Esophagus squamous epithelium (tissue), 4 donors: ENCODE measurements at regions not wholly inside any gene's neighbourhood (a gene's known extent, or its start where the extent isn't known, plus 50 kb on each side); places are given as distances from the start of the nearest gene placed in this dataset.

Source experiments
- CTCF ChIP-seq, 6 experiments: fragments of 450-650 bp in 4 of 6; fragments of 200-600 bp in 2 of 6; sonication (generic) in 2 of 6; IDR thresholded peaks; one replicate each; pipeline ENCODE4 v1.5.1; 2016 to 2019; ENCODE audit warnings: antibody characterized with exemption in 6 of 6, mild to moderate bottlenecking in 4 of 6, moderate library complexity in 4 of 6
- POLR2A ChIP-seq, 4 donors: fragments of 450-650 bp; IDR thresholded peaks; one replicate each; pipeline ENCODE4 v1.6.1; 2017; ENCODE audit warnings: antibody characterized with exemption in 4 of 4, mild to moderate bottlenecking in 4 of 4, moderate library complexity in 3 of 4

GRCh38 chr6:129778793-129779192, 68.8 kb upstream of the ARHGAP18 start:
- TF ChIP-seq CTCF (IDR thresholded peaks at IDR 0.05) = no peak
- TF ChIP-seq POLR2A (IDR thresholded peaks at IDR 0.05) = no peak
